Hepatocyte (in vitro differentiated cells): ENCODE measurements at regions not wholly inside any gene's neighbourhood (a gene's known extent, or its start where the extent isn't known, plus 50 kb on each side); places are given as distances from the start of the nearest gene placed in this dataset.
"Not testable (repeated sequence)": the region's sequence is repeated elsewhere in the genome, so short reads cannot be mapped to it uniquely, and the experiment has no call there.

ENCODE experiments used
- EZH2 ChIP-seq: fragments of 200-600 bp; sonication (generic); IDR thresholded peaks from 2 replicates; pipeline ENCODE4 v1.6.1; 2016; ENCODE audit warnings: antibody characterized with exemption, mild to moderate bottlenecking, borderline replicate concordance
- EZH2phosphoT487 ChIP-seq: fragments of 200-600 bp; sonication (generic); IDR thresholded peaks from one replicate; pipeline ENCODE4 v1.6.1; 2018; ENCODE audit warnings: antibody characterized with exemption, mild to moderate bottlenecking, low read depth, moderate library complexity; ENCODE audit not compliant: unreplicated experiment, severe bottlenecking

- TF ChIP-seq EZH2, EZH2phosphoT487: not testable (repeated sequence)
These were observed 79.2 kb upstream of the ARMCX2 start for GRCh38 chrX:101738867-101739266.
